HG03571 (cell line): ENCODE measurements at regions not wholly inside any gene's neighbourhood (a gene's known extent, or its start where the extent isn't known, plus 50 kb on each side); places are given as distances from the start of the nearest gene placed in this dataset.

ENCODE experiments used
- ATAC-seq: cut with Tn5 transposase; IDR thresholded peaks from one replicate; pipeline ENCODE4 v1.9.1; 2021; ENCODE audit not compliant: unreplicated experiment

DNA sequence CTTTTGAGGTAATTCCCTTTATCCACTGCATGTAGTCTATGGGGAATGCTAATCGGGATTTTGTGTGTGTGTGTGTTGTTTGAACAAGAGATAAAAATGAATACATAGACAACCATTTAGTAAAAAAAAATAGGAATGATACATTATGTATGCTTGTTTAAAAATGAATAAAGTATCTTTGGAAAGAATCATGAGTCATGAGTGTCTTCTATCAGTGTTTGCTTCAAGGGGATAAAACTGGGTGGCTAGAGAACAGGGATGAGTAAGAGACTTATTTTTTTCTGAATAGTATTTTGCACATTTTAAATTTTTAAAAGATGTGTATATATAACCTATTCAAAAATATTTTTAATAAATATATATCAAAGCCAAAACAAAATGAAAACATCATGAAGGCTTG is 839.4 kb upstream of the ADGRL4 start:
- no peak for ATAC-seq

DNA sequence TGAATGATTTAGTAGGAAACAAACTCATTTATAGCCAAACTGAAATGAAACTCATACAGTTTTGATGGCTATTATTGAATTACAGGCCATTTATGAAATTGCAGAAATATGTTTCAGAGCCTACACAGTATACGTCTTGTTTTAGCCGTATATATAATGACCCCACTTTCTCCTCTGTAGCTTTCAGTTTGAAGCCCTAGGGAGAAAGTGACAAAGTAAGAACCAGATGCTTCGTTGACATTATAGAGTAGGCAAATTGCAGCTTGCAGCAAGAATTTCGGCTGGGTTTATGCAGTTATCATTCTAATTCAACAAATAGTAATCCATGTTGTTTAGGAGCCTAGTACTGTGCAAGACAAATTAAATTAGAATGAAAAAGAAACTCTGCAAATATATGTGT is 836.3 kb upstream of the ADGRL4 start:
- no peak for ATAC-seq

DNA sequence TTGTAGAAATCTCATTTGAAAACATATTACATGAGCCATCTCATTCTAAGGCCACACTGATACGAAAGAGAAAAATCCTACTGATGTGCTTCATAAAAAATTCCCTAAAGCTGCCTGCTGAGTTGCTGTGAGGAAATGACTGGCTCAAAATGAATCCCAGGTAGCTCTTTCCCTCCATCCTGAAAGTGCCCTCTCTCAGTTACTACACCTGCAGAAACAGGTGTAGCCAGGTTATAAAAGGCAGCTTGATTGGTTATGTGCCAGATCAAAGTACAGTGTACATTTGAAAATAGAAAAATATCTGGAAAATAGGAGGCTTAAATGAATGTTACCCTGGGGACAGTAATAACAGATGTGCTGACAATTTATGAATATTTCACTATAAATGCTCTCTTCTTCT is 833.4 kb upstream of the ADGRL4 start:
- no peak for ATAC-seq

DNA sequence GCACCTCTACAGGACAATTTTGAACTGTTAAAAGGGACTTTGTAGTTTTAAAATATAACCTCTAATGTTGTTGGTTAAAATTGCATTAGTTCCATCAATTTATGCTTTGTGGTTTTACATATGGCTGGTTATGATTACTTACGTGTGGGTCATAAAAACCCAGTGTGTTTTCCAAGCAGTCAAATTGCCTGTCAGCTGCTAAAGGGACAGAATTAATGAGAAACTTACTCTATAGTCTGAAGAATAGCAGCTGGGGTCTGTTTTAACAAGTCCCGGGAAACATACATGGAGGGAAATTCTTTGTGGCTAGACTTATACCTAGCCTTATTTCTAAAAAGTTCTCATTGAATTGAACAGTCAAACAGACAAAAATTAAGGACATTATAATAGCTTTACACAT is 820.9 kb upstream of the ADGRL4 start:
- no peak for ATAC-seq

DNA sequence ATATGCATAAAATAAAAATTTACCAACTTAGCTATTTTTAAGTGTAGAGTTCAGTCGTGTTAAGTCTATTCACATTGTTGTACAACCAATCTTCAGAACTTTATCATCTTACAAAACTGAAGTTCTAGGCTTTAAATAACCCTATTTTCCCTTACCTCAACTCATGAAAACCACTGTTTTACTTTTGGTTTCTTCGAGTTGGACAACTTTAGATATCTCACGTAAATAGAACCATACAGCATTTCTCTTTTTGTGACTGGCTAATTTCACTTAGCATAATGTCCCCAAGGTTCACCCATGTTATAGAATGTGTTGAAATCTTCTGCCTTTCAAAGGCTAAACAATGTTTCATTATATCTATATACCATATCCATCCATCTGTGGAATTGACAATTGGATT is 819.0 kb upstream of the ADGRL4 start:
- no peak for ATAC-seq

DNA sequence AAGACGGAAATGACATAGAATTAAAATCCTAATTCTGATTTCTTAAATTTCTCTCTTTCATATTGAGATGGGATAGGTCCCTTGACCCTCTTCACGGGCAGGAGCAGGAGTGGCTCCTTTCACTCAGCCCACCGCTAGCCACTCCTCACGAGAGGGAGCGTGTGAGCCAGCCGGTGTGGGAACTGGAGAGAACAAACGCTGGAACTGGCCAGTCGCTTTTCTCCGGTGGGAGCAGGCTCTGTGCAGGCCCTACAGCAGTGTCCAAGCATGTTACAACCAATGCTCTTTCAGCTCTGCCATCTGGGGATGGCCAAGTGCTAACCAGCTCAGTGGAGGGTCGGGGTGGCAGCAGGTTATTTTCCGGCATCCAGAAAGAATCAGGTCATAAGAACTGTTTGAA is 815.5 kb upstream of the ADGRL4 start:
- ATAC-seq, result no peak

DNA sequence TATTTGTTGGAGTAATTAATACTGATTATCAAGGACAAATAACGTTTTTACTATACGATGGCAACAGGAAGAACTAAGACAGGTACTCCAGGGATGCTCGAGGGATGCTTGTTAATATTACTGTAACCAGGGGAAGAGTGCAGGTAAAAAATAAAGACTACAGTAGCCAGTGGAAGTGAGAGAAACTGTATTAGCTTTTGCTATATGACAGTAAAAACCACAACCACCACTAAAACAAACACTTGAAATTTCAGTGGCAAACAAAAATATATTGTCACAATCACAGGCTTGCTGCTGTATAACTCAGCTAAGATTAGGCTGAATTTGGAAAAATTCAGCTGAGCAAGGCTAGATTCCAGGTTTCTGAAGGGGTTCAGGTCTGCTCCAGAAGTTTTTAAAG is 812.6 kb upstream of the ADGRL4 start:
- no peak for ATAC-seq

DNA sequence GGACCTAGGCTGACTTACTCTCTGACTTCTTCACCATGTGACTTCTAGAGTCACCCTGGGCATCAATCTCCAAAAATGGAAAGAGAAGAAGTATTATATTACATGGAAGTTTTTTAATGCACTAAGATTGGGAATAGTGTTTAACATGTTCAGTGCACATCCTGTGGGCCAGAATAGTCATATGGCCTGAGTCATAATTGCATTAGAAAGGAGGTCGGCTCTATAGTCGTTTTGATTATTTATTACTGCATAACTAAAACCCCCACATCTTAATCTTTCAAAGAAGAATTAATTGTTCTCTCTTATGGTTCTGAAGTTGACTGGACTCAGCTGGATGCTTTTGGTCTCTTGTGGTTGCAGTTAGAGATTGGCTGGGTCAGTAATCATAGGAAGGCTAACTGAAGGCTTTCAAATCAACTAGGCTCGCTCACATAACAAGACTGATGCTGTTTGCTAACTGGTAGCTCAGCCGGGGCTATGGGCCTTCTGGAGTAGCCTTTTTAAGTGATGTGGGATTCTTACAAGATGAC is 810.6 kb upstream of the ADGRL4 start:
- ATAC-seq, result no peak

DNA sequence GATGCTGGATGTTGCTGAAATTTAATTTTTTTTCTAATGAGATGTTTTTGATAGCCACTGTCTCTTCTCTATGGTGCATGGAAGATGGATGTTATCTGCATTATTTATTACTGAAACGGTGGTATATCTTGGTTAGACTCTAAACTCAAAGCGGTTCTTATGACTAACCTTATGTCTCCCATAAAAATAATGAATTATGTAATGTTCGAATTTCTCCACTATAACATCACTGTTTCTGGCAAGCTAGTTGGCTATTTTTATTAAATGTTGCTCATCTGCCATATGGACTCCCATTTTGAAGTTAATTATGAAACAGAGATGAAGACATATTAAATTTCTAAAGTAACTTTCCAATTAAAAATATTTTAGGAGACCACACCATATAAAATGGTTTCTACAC is 808.6 kb upstream of the ADGRL4 start:
- no peak for ATAC-seq

DNA sequence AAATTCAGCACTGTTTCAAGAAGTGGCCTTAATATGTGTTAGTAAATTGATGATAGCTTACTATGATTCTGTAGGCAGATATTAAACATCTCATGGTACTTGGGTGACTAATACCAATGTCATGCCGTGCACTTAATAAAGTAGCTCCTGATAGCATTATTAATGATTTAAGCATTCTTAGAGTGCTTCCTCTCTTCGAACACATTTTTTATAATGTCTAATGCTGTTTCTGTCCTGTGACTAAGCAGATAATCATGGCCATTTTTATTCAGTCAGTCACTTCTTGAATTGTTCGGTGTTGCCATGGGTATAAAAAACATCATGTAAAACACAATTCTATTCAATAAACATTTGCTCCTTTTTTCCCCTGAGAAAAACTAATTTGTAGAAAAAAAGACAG is 804.6 kb upstream of the ADGRL4 start:
- ATAC-seq, result no peak

DNA sequence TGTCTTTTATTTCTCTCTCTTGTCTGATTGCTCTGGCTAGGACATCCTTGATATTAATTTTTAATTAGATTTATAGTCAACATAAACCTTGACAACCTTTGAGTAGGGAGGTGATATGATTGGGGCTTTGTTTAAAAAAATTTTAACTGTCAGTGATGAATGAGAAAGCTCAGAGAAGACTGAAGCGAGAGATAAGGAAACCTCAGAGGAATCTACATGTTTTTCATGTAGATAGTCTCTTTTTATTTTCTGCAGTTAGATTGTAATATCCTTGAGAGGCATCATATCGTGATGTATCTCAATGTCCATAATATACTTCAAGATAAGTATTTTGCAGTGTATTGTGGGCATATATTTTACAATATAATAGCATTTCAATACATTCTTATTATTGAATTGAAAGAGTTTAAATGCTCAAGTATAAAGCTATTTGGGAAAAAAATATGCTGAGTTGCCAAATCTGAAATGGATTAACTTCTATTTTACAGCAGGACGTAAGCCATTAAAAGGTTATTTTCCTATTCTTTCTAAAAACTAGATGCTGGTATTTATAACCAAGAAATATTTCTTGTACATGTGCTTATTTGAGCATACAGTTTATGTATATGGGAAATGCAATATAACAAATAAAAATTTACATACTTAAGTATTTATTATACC is 802.4 kb upstream of the ADGRL4 start:
- ATAC-seq, result no peak

DNA sequence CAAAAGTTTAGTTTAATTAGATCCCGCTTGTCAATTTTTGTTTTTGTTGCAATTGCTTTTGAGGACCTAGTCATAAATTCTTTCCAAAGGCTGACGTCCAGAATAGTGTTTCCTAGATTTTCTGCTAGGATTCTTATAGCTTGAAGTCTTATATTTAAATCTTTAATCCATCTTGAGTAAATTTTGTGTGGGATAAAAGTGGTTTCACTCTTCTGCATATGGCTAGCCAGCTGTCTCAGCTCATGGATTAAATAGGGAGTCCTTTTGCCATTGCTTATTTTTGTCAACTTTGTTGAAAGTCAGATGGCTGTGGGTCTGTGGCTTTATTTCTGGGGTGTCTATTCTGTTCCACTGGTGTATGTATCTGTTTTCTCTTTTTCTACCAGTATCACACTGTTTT is 801.3 kb upstream of the ADGRL4 start:
- no peak for ATAC-seq

DNA sequence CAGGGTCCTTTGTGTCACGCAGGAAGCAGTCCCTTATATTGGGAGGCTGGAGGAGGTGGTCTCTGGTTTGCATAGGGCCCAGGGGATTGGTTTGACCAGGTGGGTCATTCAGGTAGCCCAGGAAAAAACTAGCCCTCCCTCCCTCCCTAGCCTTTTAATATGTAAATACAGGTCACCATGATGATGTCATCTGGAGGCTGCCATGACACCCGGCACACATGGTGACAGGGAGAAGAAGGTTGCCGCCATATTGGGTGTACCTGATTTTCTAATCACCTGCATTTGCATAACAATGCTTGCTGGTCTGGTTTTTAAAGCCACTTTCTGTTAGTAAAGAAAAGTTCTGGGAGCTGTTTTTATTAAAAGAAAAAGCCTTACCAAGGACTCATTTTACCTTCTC is 791.0 kb upstream of the ADGRL4 start:
- no peak for ATAC-seq

DNA sequence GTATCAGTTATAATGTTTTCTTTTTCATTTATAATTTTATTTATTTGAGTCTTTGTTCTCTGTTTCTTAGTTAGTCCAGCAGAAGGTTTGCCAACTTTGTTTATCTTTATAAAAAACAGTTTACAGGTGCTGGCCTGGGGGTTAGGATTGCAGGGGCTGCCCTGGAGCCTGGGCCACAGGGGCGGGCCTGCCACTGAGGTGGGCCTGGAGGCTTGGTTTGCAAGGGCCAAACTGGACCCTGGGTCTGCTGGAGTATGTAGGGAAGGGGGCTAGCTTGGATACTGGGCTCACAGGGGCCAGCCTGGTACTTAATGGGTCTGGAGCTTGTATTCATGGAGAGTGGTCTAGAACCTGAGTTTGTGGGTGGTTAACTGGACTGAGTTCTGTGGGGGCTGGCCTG is 789.9 kb upstream of the ADGRL4 start:
- ATAC-seq, result no peak

DNA sequence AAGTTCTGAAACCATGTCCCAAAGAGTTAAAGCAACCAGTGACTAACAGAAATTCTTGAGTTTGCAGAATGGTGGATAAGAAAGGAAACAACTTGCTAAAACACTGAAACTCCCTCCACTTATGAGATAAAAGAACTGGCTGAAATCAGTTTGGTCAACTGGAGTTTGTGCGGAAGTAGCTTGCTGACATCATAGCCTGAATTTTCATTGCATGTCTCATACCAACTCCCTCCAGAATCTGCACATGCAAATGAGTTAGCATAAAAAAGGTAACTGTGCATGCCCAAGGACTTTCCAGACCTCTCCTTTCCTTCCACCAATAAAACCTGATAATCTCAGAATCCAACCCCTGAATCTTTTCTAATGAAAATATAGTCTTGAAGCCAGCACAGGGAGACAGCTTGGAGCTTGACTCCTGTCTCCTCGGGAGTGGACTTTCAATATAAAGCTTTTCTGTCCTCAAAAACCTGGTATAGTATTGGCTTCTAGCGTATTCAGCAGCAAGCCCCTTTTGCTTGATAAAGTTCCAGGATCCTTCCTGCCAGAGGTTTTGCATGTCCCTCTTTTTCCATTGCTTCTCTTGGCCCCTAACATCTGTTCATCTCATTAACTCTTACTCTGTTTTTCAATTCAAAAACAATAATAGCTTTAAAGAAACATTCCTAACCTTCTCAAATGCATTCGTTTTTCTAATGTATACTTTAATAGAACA is 785.8 kb upstream of the ADGRL4 start:
- no peak for ATAC-seq

DNA sequence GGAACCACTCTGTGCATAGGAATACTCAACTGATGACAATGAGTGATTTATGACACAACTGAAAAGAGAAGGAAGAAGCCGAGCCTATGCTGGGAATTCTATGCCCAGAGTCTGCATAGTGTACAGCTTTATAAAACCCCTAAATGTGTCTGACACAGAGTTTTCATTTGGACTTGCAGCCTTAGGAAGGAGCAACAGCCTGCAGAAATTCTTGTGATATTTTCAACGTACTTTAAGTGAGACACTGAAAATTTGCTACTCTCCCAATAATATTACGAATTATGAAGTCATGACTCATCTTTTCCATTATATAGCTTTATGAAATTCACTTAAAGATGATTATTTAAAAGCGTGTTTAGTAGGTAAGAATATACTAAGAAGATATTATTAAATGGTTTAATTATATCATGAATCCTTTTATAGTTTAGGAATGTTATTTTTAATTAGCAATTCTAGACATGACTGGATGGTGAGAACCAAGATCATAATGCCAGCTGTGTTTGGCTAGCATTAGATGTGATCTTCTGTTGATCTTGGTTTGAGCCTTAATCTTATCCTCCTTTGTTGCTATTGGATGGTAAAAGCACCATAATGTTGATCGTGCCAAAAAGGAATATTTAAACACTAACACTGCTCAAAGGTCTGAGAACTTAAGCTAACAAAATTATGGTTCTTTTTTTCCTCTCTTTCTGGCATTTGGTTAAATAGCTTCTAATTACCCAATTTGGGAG is 785.1 kb upstream of the ADGRL4 start:
- no peak for ATAC-seq

DNA sequence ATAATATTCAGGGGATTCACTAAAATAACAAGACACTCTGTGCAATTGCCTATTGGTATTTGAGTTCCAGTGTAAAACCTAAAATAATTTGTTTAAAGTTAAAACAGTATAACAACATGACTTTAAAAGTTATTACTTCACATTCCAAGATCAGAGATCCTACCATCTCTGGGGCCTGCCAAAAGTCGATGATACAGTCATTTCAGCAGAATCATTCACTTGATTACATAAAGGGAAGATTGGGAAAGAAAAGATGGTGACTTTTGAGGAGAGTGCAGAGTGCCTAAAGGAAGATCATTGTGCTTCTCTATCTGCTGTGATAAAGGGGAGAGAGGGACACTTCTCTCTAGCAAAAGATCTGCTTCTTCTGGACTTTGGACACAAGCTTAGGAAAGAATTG is 784.4 kb upstream of the ADGRL4 start:
- no peak for ATAC-seq

DNA sequence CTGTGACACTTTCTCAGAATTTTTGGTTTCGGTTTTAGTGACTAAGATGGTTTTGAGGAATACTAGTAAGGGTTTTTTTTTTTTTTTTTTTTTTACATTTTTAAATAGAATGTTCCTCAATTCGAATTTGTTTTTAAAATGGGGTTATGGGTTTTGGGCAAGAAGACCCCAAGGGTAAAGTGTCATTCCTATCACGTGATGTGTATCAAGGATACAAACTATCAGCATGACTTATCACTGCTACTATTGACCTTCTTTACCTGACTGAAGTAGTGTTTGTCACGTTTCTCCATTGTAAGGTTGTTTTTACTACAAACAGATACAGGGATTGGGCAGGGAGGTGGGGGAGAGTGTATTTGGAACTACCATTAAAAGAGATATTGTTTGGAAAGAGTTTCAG is 781.1 kb upstream of the ADGRL4 start:
- no peak for ATAC-seq

DNA sequence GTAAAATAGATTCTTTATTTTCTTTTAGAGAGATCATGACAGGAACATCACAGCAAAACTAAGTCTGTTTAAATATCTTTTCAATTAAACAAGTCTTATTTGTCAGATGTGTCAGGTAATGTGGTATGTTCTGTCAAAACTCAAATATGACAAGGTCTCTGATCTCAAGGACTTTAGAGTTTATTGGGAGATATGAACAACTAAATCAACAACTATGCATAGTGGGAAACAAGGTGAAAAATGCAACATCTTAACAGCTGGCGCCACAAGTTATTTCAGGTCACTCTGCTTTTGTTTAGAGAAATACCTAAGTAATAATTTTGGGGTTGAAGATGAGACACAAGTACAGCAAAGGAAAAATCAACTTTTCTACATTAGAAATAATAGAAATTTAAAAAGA is 779.4 kb upstream of the ADGRL4 start:
- ATAC-seq, result no peak

DNA sequence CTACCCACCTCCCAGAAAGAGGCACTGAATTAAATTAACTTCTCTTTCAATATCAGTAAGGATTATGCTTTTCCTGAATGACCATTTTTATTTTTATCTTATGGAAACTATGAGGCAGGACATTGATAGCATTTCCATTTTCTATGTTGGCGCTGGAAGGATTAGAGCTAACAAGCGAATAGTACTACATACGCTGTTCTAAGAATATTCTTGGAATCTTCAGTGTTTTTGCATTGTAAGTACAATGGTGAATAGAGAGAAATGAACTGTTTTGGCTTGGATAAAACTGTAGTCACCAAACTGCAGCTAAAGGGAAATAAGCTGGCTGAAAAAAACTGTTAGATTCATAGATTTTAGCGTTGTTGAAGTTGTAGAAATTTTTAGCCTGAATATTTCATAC is 779.0 kb upstream of the ADGRL4 start:
- no peak for ATAC-seq

DNA sequence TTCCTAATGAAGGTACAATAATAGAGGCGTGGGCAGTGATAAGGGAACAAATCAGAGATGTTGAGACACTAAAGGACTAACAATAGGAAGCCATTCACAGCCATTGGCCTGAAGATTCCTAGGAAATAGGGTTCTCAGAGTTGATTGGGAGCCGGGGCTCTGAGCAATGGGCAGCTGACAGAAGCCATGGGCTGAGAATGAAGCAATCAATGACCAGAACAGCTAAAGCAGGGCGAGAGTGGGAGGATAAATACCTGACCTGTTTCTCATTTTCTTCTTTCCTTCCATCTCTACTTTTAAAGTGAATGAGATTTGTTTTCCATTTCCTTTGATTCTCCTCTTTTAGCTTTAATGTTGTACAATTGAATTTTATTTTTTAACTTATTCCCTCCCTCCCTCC is 774.7 kb upstream of the ADGRL4 start:
- no peak for ATAC-seq
